ENCODE measurements at regions not wholly inside any gene's neighbourhood (a gene's known extent, or its start where the extent isn't known, plus 50 kb on each side); places are given as distances from the start of the nearest gene placed in this dataset.

GRCh38 chr6:37551002-37551401 is 51.3 kb upstream of the CCDC167 start:
- Mint-ChIP-seq H3K27me3 (peaks cover 4% of the 10 kb centered on the region), H3K27ac (peak overlapping the region; percentile 61), H3K36me3 (ENCODE audit: low read depth) (no peaks in the 10 kb centered on the region), H3K4me1 (peaks cover 28% of the 10 kb centered on the region), H3K4me3 (no peak overlapping the region)
- no peak for DNase-seq
- no peak for ATAC-seq
- H3K9me3 ChIP-seq (ENCODE audit: control insufficient read depth, low read length, poor library complexity, severe bottlenecking): no peaks in the 10 kb centered on the region

DNA sequence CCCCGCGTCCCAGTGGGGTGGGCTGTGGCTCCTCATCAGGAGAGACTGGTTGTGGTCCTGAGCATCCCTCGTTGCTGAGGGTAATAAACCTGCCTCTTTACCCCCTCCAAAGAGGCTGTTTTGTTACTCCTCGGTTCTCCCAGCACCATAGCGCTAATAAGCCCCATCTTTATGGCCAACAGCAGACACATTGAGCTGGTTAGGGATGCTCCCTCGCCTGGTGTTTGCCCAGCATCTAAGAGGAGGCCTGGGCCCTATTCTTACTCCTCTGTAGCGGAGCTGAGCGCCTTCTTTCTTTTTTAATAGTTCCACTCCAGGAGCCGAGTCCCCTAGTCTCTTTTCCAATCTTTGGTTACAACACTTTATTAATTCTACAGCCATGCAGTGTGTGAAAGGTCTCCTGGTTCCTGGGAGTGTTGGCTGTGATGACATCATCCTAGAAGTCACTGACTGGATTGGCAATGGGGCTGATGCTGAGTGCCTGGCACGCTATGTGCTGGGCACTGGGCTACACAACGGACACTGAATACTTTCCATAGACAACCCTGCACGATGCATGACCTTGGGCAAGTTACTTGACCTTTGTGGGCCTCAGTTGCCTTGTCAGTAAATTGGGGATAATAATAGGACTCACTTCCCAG is 50.6 kb upstream of the CCDC167 start:
- no peaks in the 10 kb centered on the region for H3K36me3 Mint-ChIP-seq (ENCODE audit: low read depth)
- no peaks in the 10 kb centered on the region for H3K9me3 ChIP-seq (ENCODE audit: control insufficient read depth, low read length, poor library complexity, severe bottlenecking)
- peaks cover 28% of the 10 kb centered on the region for H3K4me1 Mint-ChIP-seq
- H3K4me3 Mint-ChIP-seq: no peak overlapping the region
- H3K27me3 Mint-ChIP-seq: no peaks in the 10 kb centered on the region
- peak overlapping the region; percentile 61 for H3K27ac Mint-ChIP-seq
- DNase-seq (no peak), ATAC-seq (no peak)

DNA sequence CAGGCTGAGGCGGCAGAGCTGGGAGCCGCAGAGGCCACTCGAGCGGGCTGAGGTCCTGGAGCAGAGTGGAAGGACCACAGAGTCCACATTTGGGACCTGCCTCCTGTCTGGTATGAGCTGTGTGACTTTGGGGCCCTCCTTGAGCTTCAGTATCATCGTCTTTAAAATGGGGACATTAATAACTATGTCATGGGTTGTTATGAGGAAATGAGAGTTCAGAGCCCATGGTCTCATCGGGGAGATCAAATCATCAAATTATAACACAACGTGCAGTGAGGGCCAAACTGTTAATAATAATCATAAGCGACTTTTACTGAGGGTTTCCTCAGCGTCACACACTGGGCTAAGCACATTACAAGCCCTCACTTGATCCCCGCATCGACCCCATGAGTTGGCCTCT is 49.9 kb upstream of the CCDC167 start:
- no peak overlapping the region for H3K4me3 Mint-ChIP-seq
- H3K4me1 Mint-ChIP-seq: peaks cover 32% of the 10 kb centered on the region
- no peaks in the 10 kb centered on the region for H3K27me3 Mint-ChIP-seq
- ATAC-seq: no peak
- H3K36me3 Mint-ChIP-seq (ENCODE audit: low read depth): no peaks in the 10 kb centered on the region
- no peaks in the 10 kb centered on the region for H3K9me3 ChIP-seq (ENCODE audit: control insufficient read depth, low read length, poor library complexity, severe bottlenecking)
- DNase-seq: no peak
- peak overlapping the region; percentile 89 for H3K27ac Mint-ChIP-seq
